ENCODE measurements at regions not wholly inside any gene's neighbourhood (a gene's known extent, or its start where the extent isn't known, plus 50 kb on each side); places are given as distances from the start of the nearest gene placed in this dataset.

DNA sequence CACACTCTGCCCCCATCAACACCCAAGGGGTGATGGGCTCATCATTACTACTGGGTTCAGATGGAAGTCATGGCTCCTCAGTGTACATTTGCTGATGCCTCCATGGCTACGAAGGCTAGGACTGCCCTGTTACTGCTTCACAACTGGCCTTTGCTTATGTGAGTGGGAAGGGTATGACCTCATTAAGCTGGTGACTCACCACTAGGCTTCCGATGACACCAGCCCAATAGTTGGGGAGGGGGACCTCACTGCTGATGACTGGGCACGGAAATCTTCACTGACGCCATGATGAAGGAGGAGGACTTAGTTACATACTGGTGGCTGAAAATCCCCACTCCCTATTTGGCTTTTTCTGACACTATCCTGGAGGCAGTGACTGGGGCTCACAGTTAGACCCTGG is 263.2 kb downstream of the CMPK2 start:
- no peak for DNase-seq (ENCODE audit: low read depth)

GRCh38 chr2:6605836-6606505 is 259.7 kb downstream of the CMPK2 start:
- in situ Hi-C loops (cut with HindIII; ENCODE audit: low pct_unique_long_range_greater_than_20kb, low sequenced_read_pairs) = no loop called here
- no peak for DNase-seq (ENCODE audit: low read depth)

More for the DNA sequence above, 263.2 kb downstream of the CMPK2 start:
- in situ Hi-C loops (cut with HindIII; ENCODE audit: low pct_unique_long_range_greater_than_20kb, low sequenced_read_pairs) = no loop called here

DNA sequence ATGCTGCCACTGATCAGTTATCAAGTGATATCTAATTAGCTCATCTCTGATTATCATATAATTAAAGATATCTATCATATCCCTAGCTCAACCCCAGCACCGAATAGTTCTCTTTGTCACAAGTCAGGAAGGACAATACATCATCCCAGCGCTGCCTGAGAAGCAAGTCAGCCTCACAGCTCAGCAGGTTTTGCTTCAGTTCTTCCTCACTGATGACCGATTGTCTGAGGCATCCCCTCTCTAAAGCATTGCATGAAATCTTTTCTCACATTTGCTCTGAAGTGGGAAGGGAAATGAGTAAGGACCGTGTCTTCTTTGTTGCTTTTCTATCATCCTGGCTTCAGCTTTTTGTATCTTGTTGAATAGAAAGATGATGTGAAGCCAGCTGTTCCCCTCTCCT is 247.9 kb downstream of the CMPK2 start:
- in situ Hi-C loops (cut with HindIII; ENCODE audit: low pct_unique_long_range_greater_than_20kb, low sequenced_read_pairs) = no loop called here
- no peak for DNase-seq (ENCODE audit: low read depth)

GRCh38 chr2:6618201-6618600 is 247.5 kb downstream of the CMPK2 start:
- in situ Hi-C loops (cut with HindIII; ENCODE audit: low pct_unique_long_range_greater_than_20kb, low sequenced_read_pairs) = no loop called here
- DNase-seq (ENCODE audit: low read depth) = no peak

GRCh38 chr2:6623746-6624145 is 242.0 kb downstream of the CMPK2 start:
- in situ Hi-C loops (cut with HindIII; ENCODE audit: low pct_unique_long_range_greater_than_20kb, low sequenced_read_pairs) = no loop called here

GRCh38 chr2:6626401-6627012 is 239.2 kb downstream of the CMPK2 start:
- no peak for DNase-seq (ENCODE audit: low read depth)
- in situ Hi-C loops (cut with HindIII; ENCODE audit: low pct_unique_long_range_greater_than_20kb, low sequenced_read_pairs) = no loop called here

More at GRCh38 chr2:6623746-6624145, 242.0 kb downstream of the CMPK2 start:
- DNase-seq (ENCODE audit: low read depth) = no peak

DNA sequence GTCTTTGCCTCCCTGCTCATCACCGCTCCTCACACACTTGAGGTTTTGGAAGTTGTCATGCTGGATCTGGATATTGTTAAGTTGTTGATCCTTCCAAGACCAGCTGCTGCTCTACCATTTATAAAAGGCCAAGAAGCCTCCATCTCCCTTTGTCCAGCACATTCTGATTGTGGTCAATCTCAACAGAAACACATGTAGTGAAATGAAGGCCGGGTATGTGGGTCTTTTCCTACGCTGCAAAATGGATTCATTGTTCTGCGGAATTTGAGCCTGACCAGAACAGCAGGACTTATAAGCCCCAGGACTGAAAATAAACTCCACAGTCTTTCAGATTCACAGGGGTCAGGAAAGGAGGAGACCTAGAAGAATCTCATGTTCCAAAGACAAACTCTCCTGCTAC is 238.4 kb downstream of the CMPK2 start:
- DNase-seq (ENCODE audit: low read depth) = no peak
- in situ Hi-C loops (cut with HindIII; ENCODE audit: low pct_unique_long_range_greater_than_20kb, low sequenced_read_pairs) = no loop called here

GRCh38 chr2:6630209-6630608 is 235.5 kb downstream of the CMPK2 start:
- no peak for DNase-seq (ENCODE audit: low read depth)
- in situ Hi-C loops (cut with HindIII; ENCODE audit: low pct_unique_long_range_greater_than_20kb, low sequenced_read_pairs) = no loop called here

GRCh38 chr2:6635296-6635695 is 230.4 kb downstream of the CMPK2 start:
- DNase-seq (ENCODE audit: low read depth) = no peak
- in situ Hi-C loops (cut with HindIII; ENCODE audit: low pct_unique_long_range_greater_than_20kb, low sequenced_read_pairs) = no loop called here

GRCh38 chr2:6637330-6637729 is 228.4 kb downstream of the CMPK2 start:
- in situ Hi-C loops (cut with HindIII; ENCODE audit: low pct_unique_long_range_greater_than_20kb, low sequenced_read_pairs) = no loop called here
- DNase-seq (ENCODE audit: low read depth) = no peak

GRCh38 chr2:6639929-6640620 is 225.6 kb downstream of the CMPK2 start:
- no peak for DNase-seq (ENCODE audit: low read depth)
- in situ Hi-C loops (cut with HindIII; ENCODE audit: low pct_unique_long_range_greater_than_20kb, low sequenced_read_pairs) = no loop called here

GRCh38 chr2:6640621-6641015 is 225.1 kb downstream of the CMPK2 start:
- no peak for DNase-seq (ENCODE audit: low read depth)
- in situ Hi-C loops (cut with HindIII; ENCODE audit: low pct_unique_long_range_greater_than_20kb, low sequenced_read_pairs) = no loop called here

DNA sequence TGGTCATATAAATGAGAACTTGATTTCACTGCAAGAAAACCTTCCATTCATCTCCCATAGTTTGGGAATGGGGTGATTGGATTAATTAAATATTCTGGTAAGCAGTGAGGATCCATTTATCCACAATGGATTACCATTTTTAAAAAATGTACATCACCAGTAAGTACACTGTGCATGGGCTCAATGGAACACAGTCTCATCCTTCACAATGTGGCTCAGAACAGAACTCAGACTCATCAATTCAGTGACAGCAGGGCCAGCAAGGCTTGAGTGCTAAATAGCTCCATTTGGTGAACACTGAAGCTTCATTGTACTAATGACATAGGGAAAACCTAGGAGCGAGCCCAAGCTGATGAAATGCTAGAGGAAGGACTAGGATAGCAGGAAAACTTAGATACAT is 223.8 kb downstream of the CMPK2 start:
- in situ Hi-C loops (cut with HindIII; ENCODE audit: low pct_unique_long_range_greater_than_20kb, low sequenced_read_pairs) = no loop called here
- no peak for DNase-seq (ENCODE audit: low read depth)

DNA sequence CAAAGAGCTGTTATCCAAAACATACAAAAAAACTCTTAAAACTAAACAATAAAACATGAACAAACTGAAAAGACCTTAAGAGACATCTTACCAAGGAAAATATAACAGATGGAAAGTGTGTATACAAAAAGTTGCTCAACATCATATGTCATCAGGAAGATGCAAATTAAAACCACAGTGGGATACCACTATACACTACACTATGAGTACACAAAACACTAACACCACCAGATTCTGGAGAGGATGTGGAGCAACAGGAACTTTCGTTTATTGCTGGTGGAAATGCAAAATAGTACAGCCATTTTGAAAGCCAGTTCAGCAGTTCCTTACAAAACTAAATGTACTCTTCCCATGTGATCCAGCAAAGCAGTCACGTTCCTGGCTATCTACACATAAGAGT is 221.4 kb downstream of the CMPK2 start:
- in situ Hi-C loops (cut with HindIII; ENCODE audit: low pct_unique_long_range_greater_than_20kb, low sequenced_read_pairs) = no loop called here
- DNase-seq (ENCODE audit: low read depth) = no peak

DNA sequence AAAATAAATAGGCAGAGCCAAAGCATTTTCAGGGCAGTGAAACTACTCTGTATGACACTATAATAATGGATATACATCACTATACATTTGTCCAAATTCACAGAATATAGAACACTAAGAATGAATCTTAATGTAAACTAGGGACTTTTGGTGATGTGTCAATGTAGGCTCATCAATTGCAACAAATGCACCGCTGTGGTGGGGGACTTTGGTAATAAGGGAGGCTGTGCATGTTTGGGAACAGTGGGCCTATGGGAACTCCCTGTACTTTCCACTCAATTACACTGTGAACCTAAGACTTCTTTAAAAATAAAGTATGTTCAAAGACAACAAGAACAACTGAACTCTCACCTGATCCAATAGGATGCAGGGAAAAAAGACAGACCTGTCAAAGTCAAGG is 220.7 kb downstream of the CMPK2 start:
- in situ Hi-C loops (cut with HindIII; ENCODE audit: low pct_unique_long_range_greater_than_20kb, low sequenced_read_pairs) = no loop called here
- DNase-seq (ENCODE audit: low read depth) = no peak

DNA sequence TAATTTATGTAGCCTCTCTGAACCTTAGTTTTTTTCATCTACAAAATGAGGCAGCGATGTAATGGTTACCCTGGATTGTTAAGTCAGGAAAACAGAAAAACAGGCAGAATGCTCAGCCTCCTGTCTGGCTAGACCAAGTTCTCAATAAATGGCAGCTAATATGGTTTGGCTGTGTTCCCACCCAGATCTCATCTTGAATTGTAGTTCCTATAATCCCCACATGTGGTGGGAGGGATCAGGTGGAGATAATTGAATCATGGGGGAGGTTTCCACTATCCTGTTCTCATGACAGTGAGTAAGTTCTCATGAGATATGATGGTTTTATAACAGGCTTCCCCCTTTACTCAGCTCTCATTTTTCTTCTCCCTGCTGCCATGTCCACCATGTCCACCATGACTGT is 220.0 kb downstream of the CMPK2 start:
- DNase-seq (ENCODE audit: low read depth) = no peak

DNA sequence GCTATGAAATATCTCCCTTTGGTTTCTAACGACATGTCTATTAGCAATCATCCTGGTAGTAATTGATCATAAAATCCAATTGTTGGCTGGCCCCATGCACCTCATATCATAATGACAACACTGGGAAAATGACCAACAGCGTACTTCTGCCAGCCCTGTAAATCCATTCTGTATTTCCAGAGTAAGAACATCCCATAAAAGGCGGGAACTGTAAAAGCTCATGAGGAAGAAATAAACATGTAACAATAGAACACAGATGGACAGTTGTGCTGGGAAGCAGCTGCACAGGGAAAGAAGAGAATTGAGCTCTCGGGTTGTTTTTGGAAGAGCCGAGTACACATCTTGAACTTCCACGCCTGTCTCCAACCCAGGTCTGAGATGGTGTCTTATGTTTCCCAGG is 218.7 kb downstream of the CMPK2 start:
- DNase-seq (ENCODE audit: low read depth) = no peak
- in situ Hi-C loops (cut with HindIII; ENCODE audit: low pct_unique_long_range_greater_than_20kb, low sequenced_read_pairs) = no loop called here

More for the DNA sequence above, 220.0 kb downstream of the CMPK2 start:
- in situ Hi-C loops (cut with HindIII; ENCODE audit: low pct_unique_long_range_greater_than_20kb, low sequenced_read_pairs) = no loop called here

- DNase-seq (ENCODE audit: low read depth) = no peak
- in situ Hi-C loops (cut with HindIII; ENCODE audit: low pct_unique_long_range_greater_than_20kb, low sequenced_read_pairs) = no loop called here
Observed at GRCh38 chr2:6648596-6649247, 217.0 kb downstream of the CMPK2 start.

GRCh38 chr2:6650311-6650710 is 215.4 kb downstream of the CMPK2 start:
- in situ Hi-C loops (cut with HindIII; ENCODE audit: low pct_unique_long_range_greater_than_20kb, low sequenced_read_pairs) = no loop called here
- DNase-seq (ENCODE audit: low read depth) = no peak
